Activated CD8-positive, alpha-beta memory T cell treated with anti-CD3 and anti-CD28 coated beads, Interleukin-2, amount 10 ng/mL, durations not matched to agents 7 days and 5 days (primary cell): ENCODE measurements at regions not wholly inside any gene's neighbourhood (a gene's known extent, or its start where the extent isn't known, plus 50 kb on each side); places are given as distances from the start of the nearest gene placed in this dataset.

Experiments
- ATAC-seq: fragments of 150-1000 bp; cut with Tn5 transposase; one replicate; pipeline ENCODE4 v1.10.0; 2021; ENCODE audit warnings: moderate library complexity
- CTCF ChIA-PET: fragments of 350-600 bp; sonication (Branson Sonifier 250); formaldehyde crosslinking; loops from one replicate; lab custom pipeline; 2021; ENCODE audit warnings: antibody characterized with exemption; lab: Charles Lee
- DNase-seq: peaks from one replicate; pipeline ENCODE4 v3.0.0-alpha.2; 2020
- H3K27ac Mint-ChIP-seq: one replicate; pipeline ENCODE4 v1.8.0; 2021; ENCODE audit warnings: mild to moderate bottlenecking, mixed read lengths
- H3K27me3 Mint-ChIP-seq: one replicate; pipeline ENCODE4 v1.8.0; 2021; ENCODE audit warnings: mixed read lengths
- H3K36me3 Mint-ChIP-seq: one replicate; pipeline ENCODE4 v1.8.0; 2021; ENCODE audit warnings: mild to moderate bottlenecking, mixed read lengths
- H3K4me1 Mint-ChIP-seq: one replicate; pipeline ENCODE4 v1.8.0; 2021; ENCODE audit warnings: mixed read lengths
- H3K4me3 Mint-ChIP-seq: one replicate; pipeline ENCODE4 v1.8.0; 2021; ENCODE audit warnings: mild to moderate bottlenecking, moderate library complexity, mixed read lengths
- H3K9me3 Mint-ChIP-seq: one replicate; pipeline ENCODE4 v1.8.0; 2022; ENCODE audit warnings: low read depth, mixed read lengths

DNA sequence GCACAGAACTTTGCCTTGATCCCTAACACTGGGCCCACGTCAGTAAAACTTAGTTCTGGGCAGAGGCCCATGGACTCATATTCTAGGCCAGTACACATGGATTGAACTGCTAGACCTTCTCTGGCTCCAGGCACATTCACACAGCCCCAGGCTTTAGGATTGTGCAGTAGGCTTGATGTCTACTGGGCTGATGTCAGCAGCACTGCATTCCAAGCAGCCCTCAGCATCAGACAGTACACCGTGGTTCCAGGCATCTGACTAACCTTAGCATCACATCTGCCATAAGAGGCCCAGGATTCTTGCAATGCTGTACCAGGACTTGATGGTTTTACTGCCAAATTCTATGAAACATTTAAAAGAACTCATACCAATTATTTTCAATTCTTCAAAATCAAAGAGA, 301.9 kb downstream of the CCER1 start:
- H3K4me1 Mint-ChIP-seq, result no peaks in the 10 kb centered on the region
- no peak for DNase-seq
- H3K27ac Mint-ChIP-seq, result no peak overlapping the region
- H3K36me3 Mint-ChIP-seq, result no peaks in the 10 kb centered on the region
- H3K4me3 Mint-ChIP-seq, result no peak overlapping the region
- no peaks in the 10 kb centered on the region for H3K9me3 Mint-ChIP-seq
- H3K27me3 Mint-ChIP-seq, result no peaks in the 10 kb centered on the region
- ATAC-seq, result no peak
- CTCF ChIA-PET, result no interaction called here

DNA sequence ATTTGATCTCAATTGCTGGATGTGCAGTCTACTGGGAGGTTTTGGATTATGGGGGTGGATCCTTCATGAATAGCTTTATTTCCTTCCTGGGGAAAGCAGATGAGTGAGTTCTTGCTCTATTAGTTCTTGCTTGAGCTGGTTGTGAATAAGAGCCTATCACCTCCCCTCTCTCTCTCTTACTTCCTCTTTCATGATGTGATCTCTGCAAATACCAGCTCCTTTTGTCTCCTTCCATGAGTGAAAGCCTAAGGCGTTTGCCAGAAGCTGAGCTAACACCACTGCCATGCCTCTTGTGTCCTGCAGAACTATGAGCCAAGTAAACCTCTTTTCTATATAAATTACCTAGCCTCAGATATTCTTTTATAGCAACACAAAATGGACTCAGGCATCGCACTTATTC, 302.7 kb downstream of the CCER1 start:
- no peak overlapping the region for H3K27ac Mint-ChIP-seq
- H3K36me3 Mint-ChIP-seq, result no peaks in the 10 kb centered on the region
- H3K4me3 Mint-ChIP-seq, result no peak overlapping the region
- ATAC-seq (no peak), DNase-seq (no peak)
- CTCF ChIA-PET, result no interaction called here
- H3K27me3 Mint-ChIP-seq, result no peaks in the 10 kb centered on the region
- no peaks in the 10 kb centered on the region for H3K4me1 Mint-ChIP-seq
- no peaks in the 10 kb centered on the region for H3K9me3 Mint-ChIP-seq

DNA sequence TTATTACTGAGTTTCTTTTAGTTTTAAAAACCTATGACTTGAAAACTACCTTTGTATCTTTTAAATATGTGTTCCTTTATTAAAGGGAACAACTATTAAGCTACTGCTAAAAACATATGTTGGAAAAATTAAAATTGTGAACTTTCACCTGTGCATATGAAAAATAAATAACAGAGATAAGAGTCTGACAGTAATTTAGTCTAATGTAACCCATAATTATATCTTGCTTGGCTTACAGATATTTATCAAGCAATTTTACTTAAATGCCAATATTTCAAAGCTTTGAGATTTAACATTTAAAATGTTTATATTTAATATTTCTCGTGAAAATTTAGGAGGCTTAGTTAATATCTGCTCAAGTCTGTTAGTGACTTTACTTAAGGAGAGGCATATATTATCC, 309.8 kb downstream of the CCER1 start:
- CTCF ChIA-PET, result no interaction called here
- Mint-ChIP-seq H3K27ac (no peak overlapping the region), H3K27me3 (no peaks in the 10 kb centered on the region), H3K36me3 (no peaks in the 10 kb centered on the region), H3K9me3 (no peaks in the 10 kb centered on the region), H3K4me1 (no peaks in the 10 kb centered on the region), H3K4me3 (no peak overlapping the region)
- no peak for ATAC-seq
- no peak for DNase-seq

DNA sequence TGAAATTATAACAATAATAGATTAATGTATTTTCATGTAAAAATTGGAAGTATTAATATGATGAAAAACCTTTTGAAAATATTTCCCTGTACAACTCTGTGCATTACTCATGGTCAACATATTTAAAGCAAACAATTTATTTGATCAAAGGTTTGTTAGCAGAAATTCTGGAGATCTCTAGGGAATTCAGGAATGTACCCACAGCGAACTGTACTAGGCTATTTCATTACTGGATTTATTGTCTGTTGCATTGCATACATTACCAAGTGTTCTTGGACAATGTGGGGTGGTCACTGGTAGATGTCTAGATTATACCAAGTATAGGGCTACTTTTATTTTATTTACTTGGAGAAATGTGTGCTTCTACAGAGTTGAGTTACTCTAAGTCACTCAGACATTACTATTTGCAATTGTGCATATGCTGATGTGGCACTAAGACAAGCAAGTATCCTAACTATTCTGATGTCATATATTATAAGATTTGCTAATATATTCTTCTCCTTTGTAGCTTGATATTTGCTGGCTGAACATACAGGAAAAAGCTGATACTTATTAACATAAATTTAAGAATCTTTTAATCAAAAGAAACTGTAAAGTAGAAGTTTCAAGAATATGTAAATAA, 323.3 kb downstream of the CCER1 start:
- ATAC-seq (no peak), DNase-seq (no peak)
- CTCF ChIA-PET, result no interaction called here
- H3K27me3 Mint-ChIP-seq, result no peaks in the 10 kb centered on the region
- no peaks in the 10 kb centered on the region for H3K4me1 Mint-ChIP-seq
- no peaks in the 10 kb centered on the region for H3K36me3 Mint-ChIP-seq
- H3K27ac Mint-ChIP-seq, result no peak overlapping the region
- no peaks in the 10 kb centered on the region for H3K9me3 Mint-ChIP-seq
- no peak overlapping the region for H3K4me3 Mint-ChIP-seq

DNA sequence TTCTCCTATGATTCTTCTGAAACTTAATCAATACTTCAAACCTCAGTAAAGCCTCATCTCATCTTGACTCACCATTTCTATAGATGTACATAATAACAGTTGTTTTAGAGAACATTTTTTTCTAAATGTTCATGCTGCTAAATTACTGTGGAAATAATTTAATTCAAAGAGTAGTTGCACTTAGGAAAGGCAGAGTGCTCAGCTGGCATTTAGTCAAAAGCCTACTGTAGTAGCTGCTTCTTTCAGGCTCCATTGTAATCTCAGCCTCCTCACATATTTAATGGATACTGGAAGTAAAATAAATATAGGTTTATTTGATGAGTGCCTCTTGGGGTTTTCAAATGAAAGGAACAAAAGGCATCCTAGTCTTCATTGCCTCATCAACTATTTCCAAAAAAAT, 325.0 kb downstream of the CCER1 start:
- CTCF ChIA-PET, result no interaction called here
- DNase-seq, result no peak
- H3K4me3 Mint-ChIP-seq, result no peak overlapping the region
- H3K4me1 Mint-ChIP-seq, result no peaks in the 10 kb centered on the region
- no peaks in the 10 kb centered on the region for H3K36me3 Mint-ChIP-seq
- no peaks in the 10 kb centered on the region for H3K27me3 Mint-ChIP-seq
- no peaks in the 10 kb centered on the region for H3K9me3 Mint-ChIP-seq
- no peak overlapping the region for H3K27ac Mint-ChIP-seq
- ATAC-seq, result no peak

DNA sequence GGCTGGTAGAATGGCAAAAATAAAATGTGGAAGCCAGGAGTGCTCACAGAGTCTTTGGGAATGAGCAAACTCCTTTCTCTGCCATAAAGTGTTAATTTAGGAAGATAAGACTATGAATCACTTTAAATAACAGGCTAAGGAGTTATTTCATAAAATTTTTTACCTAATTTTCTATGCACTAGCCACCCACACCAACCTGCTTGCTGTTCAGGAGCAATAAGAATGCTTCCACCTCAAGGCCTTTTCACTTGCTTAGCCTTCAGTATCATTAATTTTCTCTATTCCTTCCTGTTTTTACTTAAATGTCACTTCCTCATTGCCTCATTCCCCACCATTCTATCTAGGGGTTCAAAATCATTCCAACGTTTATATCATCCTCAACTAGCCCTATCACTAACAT, 326.8 kb downstream of the CCER1 start:
- CTCF ChIA-PET, result no interaction called here
- DNase-seq (no peak), ATAC-seq (no peak)
- no peaks in the 10 kb centered on the region for H3K36me3 Mint-ChIP-seq
- H3K4me3 Mint-ChIP-seq, result no peak overlapping the region
- no peaks in the 10 kb centered on the region for H3K4me1 Mint-ChIP-seq
- no peak overlapping the region for H3K27ac Mint-ChIP-seq
- no peaks in the 10 kb centered on the region for H3K9me3 Mint-ChIP-seq
- H3K27me3 Mint-ChIP-seq, result no peaks in the 10 kb centered on the region

DNA sequence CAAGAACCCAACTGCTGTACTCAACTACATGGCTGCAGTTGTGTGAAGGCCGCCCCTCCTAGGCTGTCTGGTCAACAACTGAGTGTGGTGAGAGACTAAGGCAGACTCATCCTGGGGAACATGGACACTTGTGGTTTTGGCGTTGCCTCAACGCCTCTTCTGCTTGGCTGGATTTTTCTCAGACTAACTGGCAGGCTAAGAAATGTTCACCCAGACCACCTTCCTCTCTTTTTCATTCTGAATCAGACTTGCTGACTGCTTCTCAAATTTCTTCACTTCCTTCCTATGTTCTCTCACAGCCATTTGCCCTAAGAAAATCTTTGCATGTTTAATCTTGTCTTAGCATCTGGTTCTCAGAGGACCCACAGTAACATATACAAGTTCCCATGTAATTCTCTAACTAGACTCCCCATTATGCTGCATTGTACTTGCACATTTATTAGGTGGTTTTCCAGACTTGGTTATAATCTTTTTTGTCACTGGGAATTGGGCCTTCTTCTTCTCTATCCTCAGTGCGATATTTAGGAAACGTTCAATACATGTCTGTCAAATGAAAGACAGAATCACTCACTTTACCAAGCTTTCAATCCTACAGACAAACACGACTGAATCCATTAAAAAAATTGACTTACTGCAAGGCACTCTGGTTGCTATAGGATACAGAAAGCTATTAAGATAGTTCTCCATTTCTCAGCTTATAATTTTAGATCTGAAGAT, 327.6 kb downstream of the CCER1 start:
- Mint-ChIP-seq H3K4me3 (no peak overlapping the region), H3K4me1 (no peaks in the 10 kb centered on the region), H3K36me3 (no peaks in the 10 kb centered on the region), H3K27me3 (no peaks in the 10 kb centered on the region), H3K27ac (no peak overlapping the region), H3K9me3 (no peaks in the 10 kb centered on the region)
- DNase-seq (no peak), ATAC-seq (no peak)
- CTCF ChIA-PET, result no interaction called here

DNA sequence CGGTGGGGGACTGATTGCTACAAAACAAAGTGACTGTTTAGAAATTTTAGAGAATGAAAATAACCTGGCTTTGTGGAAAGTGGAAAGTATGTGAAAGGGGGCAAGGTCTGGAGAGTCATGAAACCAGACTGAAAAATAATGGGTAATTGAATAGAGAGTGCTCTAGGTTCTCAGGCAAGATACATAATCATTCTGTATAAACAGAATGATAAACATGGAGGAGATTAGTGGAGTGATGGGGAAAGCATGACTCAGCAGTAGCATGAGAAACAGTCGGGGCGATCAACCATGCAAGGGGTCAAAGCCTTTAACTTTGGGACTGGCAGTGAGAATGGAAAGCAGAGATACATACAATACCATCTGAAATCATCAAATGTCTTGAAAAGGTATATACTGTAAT, 332.5 kb downstream of the CCER1 start:
- CTCF ChIA-PET, result no interaction called here
- ATAC-seq (no peak), DNase-seq (no peak)
- no peaks in the 10 kb centered on the region for H3K4me1 Mint-ChIP-seq
- H3K27me3 Mint-ChIP-seq, result no peaks in the 10 kb centered on the region
- no peak overlapping the region for H3K4me3 Mint-ChIP-seq
- no peaks in the 10 kb centered on the region for H3K9me3 Mint-ChIP-seq
- no peak overlapping the region for H3K27ac Mint-ChIP-seq
- H3K36me3 Mint-ChIP-seq, result no peaks in the 10 kb centered on the region

DNA sequence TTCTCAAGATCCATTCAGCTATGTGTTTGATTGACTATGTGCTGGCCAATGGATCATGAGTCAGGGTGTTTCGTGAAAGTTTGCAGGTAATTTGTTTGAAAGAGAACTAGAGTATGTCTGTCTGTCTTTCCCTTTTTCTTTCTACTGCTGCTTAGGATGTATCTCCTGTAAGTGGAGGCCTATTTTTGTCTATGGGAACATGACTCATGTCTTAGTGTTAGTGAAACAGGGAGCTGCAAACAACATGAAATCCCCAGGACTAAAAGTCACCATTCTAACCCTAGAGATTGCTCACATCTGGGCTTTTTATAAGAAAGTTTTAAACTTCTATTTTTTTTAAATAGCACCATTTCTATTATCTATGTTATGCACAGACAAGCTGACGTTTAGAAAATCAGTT, 333.0 kb downstream of the CCER1 start:
- no peaks in the 10 kb centered on the region for H3K27me3 Mint-ChIP-seq
- H3K4me1 Mint-ChIP-seq, result no peaks in the 10 kb centered on the region
- H3K27ac Mint-ChIP-seq, result no peak overlapping the region
- no peaks in the 10 kb centered on the region for H3K36me3 Mint-ChIP-seq
- DNase-seq (no peak), ATAC-seq (no peak)
- no peak overlapping the region for H3K4me3 Mint-ChIP-seq
- H3K9me3 Mint-ChIP-seq, result no peaks in the 10 kb centered on the region
- CTCF ChIA-PET, result no interaction called here

DNA sequence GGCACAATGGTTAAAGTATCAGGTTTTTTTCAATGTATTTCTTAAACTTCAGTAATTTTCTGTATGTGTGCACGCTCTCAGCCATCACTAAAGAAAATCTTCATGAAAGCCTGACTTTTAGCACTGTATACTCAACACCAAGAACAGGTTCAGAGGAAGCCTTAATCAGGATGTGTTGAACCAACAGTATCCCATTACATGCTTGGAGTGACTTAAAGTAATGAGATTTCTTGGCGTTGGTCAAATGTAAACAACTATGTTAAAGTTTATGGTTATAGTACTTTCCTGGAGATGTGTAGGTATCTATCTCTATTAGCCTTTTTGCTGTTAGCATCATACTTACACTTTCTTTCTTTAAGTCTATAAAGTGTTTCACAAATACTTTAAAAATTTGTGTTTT, 335.0 kb downstream of the CCER1 start:
- DNase-seq, result no peak
- Mint-ChIP-seq H3K4me3 (no peak overlapping the region), H3K27me3 (no peaks in the 10 kb centered on the region), H3K27ac (no peak overlapping the region), H3K36me3 (no peaks in the 10 kb centered on the region), H3K9me3 (no peaks in the 10 kb centered on the region), H3K4me1 (no peaks in the 10 kb centered on the region)
- CTCF ChIA-PET, result no interaction called here
- ATAC-seq, result no peak

DNA sequence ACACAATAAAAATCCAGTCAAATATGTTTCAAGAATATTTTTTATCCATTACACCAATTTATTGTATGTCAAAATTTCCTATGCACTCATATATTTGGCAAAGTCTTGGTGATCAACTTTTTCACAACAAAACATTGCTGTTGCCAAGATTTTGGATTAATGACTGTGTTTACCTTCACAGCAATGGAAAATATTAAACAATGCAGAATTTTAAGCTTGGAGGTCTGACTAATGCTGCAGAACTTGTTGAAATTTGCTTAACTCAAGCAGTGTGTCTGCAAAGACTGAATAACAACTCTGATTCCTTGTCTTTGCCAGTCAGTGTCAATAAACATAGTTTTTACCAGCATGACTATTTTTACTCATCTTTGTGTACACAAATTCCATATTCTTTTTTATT, 336.4 kb downstream of the CCER1 start:
- no peaks in the 10 kb centered on the region for H3K9me3 Mint-ChIP-seq
- no peaks in the 10 kb centered on the region for H3K27me3 Mint-ChIP-seq
- H3K27ac Mint-ChIP-seq, result no peak overlapping the region
- no peak for ATAC-seq
- CTCF ChIA-PET, result no interaction called here
- H3K36me3 Mint-ChIP-seq, result no peaks in the 10 kb centered on the region
- no peak for DNase-seq
- no peak overlapping the region for H3K4me3 Mint-ChIP-seq
- no peaks in the 10 kb centered on the region for H3K4me1 Mint-ChIP-seq

DNA sequence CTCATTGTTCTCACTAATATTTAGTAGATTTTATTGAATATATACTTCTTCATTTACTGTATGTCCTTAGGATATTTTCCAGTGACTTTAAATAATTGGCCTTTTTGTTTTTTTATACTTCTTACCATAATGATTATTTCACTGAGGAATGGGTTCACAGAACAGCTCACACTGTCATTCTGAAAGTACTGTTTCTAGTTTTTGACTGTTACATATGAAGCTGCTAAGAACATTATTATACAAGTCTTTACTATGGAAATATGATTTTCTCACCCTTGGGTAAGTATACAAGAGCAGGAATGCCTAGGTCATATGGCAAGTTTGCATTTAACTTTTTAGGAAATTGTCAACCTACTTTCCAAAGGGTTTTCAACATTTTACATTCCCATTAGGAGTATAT, 343.1 kb downstream of the CCER1 start:
- no peak overlapping the region for H3K27ac Mint-ChIP-seq
- no peaks in the 10 kb centered on the region for H3K4me1 Mint-ChIP-seq
- no peaks in the 10 kb centered on the region for H3K27me3 Mint-ChIP-seq
- no peaks in the 10 kb centered on the region for H3K36me3 Mint-ChIP-seq
- no peak for DNase-seq
- no peak for ATAC-seq
- CTCF ChIA-PET, result no interaction called here
- no peak overlapping the region for H3K4me3 Mint-ChIP-seq
- H3K9me3 Mint-ChIP-seq, result no peaks in the 10 kb centered on the region

DNA sequence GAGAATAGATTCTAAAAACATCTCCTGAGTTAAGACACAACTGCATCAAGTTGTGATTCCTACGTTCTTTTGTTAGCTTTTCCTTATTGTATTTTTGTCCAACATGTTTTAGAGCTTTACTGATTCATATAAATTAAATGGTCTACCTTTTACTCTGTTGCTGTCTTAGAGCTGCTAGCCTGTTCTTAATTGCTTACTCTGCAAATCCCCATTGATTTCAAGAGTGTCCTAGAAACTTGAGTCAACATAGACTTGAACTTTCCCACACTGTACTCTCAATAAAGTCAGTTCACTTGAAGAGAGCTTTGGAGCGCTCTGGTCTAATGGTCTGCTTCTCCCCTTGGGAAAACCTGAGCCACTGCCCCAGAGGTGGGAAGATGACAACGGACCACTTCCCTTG, 343.9 kb downstream of the CCER1 start:
- H3K4me1 Mint-ChIP-seq, result no peaks in the 10 kb centered on the region
- no peak for ATAC-seq
- no peaks in the 10 kb centered on the region for H3K36me3 Mint-ChIP-seq
- DNase-seq, result no peak
- no peaks in the 10 kb centered on the region for H3K27me3 Mint-ChIP-seq
- H3K27ac Mint-ChIP-seq, result no peak overlapping the region
- H3K9me3 Mint-ChIP-seq, result no peaks in the 10 kb centered on the region
- CTCF ChIA-PET, result no interaction called here
- no peak overlapping the region for H3K4me3 Mint-ChIP-seq

DNA sequence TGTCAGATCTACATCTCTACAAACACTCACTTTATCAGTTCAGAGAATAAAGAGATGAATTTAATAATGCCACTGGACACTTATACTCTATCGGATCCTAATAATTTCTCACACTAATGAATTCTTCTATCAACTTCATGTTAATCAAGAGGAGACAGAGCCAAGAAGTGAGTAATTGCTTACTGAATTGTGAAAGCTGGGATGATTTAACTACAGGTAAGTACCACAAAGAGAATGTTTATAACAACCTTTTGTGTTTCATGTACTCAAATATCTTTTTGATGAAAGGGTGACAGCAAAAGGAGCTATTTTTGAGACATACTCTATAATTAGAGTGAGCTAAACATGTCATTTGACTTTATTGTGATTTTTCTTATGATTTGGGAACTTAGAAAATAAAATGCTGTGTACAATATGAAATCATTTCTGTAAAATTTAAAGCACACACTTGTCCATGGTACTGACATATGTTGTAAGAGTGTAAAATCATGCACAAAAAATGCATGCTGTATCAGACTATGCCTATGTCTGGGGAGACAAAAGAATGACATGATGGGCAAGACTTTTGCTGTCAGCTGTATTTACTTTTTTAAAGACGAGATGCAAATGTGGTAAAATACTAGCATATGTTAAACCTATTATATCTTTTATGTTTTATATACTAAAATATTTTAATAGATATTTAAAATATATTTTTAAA, 361.2 kb downstream of the CCER1 start:
- Mint-ChIP-seq H3K9me3 (no peaks in the 10 kb centered on the region), H3K4me1 (no peaks in the 10 kb centered on the region), H3K4me3 (no peak overlapping the region), H3K27me3 (no peaks in the 10 kb centered on the region), H3K36me3 (no peaks in the 10 kb centered on the region), H3K27ac (no peak overlapping the region)
- CTCF ChIA-PET, result no interaction called here
- ATAC-seq, result no peak
- DNase-seq, result no peak
